ENCODE measurements at regions not wholly inside any gene's neighbourhood (a gene's known extent, or its start where the extent isn't known, plus 50 kb on each side); places are given as distances from the start of the nearest gene placed in this dataset.

- no peak overlapping the region for H3K4me2 ChIP-seq (ENCODE audit: control insufficient read depth, insufficient read depth)
- H3K36me3 ChIP-seq (ENCODE audit: control insufficient read depth in 2 of 2, insufficient read depth in 2 of 2, low read length in 1 of 2): no peaks in the 10 kb centered on the region
- ChIA-PET CTCF (interaction anchor here (2.3 kb wide), 1 partner anchor 16 kb away, joined by 11 read pairs; no protein-coding TSS in a partner anchor), SMC1A (ENCODE audit: uncharacterized antibody, unreplicated experiment) (no interaction called here), RAD21 (ENCODE audit: unreplicated experiment) (no interaction called here), POLR2A (no interaction called here)
- 69% methylated on average over 7 of the region's 7 CpGs for WGBS (ENCODE audit: insufficient coverage, insufficient replicate concordance, low lambda C conversion rate, missing lambda C conversion rate)
- H3K9me3 ChIP-seq (replicated peaks; ENCODE audit: control insufficient read depth, insufficient read depth, low read length): no peaks in the 10 kb centered on the region
- TF ChIP-seq, protein P1, sequence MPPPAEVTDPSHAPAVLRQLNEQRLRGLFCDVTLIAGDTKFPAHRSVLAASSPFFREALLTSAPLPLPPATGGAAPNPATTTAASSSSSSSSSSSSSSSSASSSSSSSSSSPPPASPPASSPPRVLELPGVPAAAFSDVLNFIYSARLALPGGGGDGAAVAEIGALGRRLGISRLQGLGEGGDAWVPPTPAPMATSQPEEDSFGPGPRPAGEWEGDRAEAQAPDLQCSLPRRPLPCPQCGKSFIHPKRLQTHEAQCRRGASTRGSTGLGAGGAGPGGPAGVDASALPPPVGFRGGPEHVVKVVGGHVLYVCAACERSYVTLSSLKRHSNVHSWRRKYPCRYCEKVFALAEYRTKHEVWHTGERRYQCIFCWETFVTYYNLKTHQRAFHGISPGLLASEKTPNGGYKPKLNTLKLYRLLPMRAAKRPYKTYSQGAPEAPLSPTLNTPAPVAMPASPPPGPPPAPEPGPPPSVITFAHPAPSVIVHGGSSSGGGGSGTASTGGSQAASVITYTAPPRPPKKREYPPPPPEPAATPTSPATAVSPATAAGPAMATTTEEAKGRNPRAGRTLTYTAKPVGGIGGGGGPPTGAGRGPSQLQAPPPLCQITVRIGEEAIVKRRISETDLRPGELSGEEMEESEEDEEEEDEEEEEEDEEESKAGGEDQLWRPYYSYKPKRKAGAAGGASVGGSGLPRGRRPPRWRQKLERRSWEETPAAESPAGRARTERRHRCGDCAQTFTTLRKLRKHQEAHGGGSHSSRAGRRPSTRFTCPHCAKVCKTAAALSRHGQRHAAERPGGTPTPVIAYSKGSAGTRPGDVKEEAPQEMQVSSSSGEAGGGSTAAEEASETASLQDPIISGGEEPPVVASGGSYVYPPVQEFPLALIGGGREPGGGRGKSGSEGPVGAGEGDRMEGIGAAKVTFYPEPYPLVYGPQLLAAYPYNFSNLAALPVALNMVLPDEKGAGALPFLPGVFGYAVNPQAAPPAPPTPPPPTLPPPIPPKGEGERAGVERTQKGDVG (CRISPR knock-in tag; IDR thresholded peaks at IDR 0.05): no peak
- TF ChIP-seq SREBF2 (IDR thresholded peaks at IDR 0.05; ENCODE audit: low read length) (no peak), SMC3 (IDR thresholded peaks at IDR 0.05; ENCODE audit: borderline replicate concordance, low read length) (no peak), ZBTB33 (IDR thresholded peaks at IDR 0.05) (no peak)
- TF ChIP-seq, protein P2, sequence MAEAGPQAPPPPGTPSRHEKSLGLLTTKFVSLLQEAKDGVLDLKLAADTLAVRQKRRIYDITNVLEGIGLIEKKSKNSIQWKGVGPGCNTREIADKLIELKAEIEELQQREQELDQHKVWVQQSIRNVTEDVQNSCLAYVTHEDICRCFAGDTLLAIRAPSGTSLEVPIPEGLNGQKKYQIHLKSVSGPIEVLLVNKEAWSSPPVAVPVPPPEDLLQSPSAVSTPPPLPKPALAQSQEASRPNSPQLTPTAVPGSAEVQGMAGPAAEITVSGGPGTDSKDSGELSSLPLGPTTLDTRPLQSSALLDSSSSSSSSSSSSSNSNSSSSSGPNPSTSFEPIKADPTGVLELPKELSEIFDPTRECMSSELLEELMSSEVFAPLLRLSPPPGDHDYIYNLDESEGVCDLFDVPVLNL (IDR thresholded peaks at IDR 0.05; ENCODE audit: low read depth, low read length): no peak
- in situ Hi-C loops (cut with MboI) (no loop called here), intact Hi-C loops (cut with micrococcal nuclease; ENCODE audit: unreplicated experiment) (no loop called here)
- H3K4me1 ChIP-seq (ENCODE audit: control insufficient read depth, insufficient read depth, low read length): no peaks in the 10 kb centered on the region
- H3K27ac ChIP-seq (ENCODE audit: control insufficient read depth, insufficient read depth): no peak overlapping the region
- ATAC-seq (no peak), FAIRE-seq (no peak), DNase-seq (ENCODE audit: low read depth, low spot score) (no peak)
- H4K20me1 ChIP-seq (ENCODE audit: control insufficient read depth, insufficient read depth): no peaks in the 10 kb centered on the region
- H2AFZ ChIP-seq (ENCODE audit: control insufficient read depth, low read depth, low read length): no peak overlapping the region
- H3K27me3 ChIP-seq (replicated peaks in 1 of 2; ENCODE audit: control insufficient read depth in 2 of 2, insufficient read depth in 2 of 2, low read length in 1 of 2): no peaks in the 10 kb centered on the region
- H3K9ac ChIP-seq (ENCODE audit: control insufficient read depth, insufficient read depth, low read length): no peak overlapping the region
- no TSS peak for BruUV-seq (replicated peaks)
- no peak overlapping the region for H3K4me3 ChIP-seq
- H3K79me2 ChIP-seq (ENCODE audit: control insufficient read depth, insufficient read depth, low read length): no peaks in the 10 kb centered on the region
Measured at GRCh38 chr18:21162786-21163185, 51.2 kb upstream of the ROCK1 start.
